Activated CD4-positive, alpha-beta T cell treated with anti-CD3 and anti-CD28 coated beads for 24 hours (primary cell): ENCODE measurements at regions not wholly inside any gene's neighbourhood (a gene's known extent, or its start where the extent isn't known, plus 50 kb on each side); places are given as distances from the start of the nearest gene placed in this dataset.
"Not testable (repeated sequence)": the region's sequence is repeated elsewhere in the genome, so short reads cannot be mapped to it uniquely, and the experiment has no call there.

Source experiments
- DNase-seq, 2 donors: peaks; one replicate each; pipeline ENCODE4 v3.0.0-alpha.2; 2020; ENCODE audit warnings: low read depth in 2 of 2

DNA sequence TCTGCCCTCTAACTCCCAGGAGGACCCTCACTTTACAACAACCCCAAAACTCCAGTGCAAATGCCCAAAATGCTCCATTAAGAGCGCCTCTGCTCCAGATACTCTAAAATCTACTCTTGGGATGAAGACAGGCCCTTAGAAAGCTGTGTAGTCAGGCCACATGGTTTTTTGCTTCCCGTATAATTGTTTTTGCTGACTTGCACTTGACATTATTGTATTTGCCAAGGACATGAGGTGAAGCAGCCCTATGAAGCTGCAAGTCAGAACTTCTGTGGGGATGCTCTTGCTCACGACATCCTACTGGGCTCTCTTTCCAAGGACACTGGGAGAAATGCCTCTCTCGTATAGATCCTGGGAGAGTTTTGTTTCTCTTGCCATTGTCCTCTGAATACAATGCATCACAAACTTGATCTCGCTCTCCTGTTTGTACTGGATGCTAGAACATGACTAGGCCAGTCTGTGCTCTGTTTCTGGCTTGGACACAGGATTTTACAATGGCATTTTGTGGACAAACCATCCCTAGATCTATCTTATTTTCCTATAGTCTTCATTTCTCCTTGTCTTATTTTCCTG lies 177.2 kb upstream of the DTNBP1 start:
- DNase-seq, result no peak

DNA sequence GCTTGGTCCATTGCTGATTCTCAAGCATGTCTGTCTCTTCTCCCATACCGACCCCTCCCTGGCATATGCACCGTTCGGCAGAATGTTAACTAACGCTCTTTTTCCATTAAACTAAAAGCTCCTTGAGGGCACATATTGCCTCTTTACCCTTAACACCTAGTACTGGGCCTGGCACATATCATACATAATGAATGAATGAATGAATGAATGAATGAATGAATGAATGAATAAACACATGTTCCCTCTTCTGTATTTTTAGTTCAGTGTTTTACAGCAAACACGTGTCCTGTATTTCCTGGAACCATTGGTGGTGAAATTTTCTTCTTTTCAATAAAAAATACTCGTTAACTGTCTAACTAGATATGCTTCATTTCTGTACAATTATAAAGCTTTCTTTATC lies 174.4 kb upstream of the DTNBP1 start:
- no peak for DNase-seq

DNA sequence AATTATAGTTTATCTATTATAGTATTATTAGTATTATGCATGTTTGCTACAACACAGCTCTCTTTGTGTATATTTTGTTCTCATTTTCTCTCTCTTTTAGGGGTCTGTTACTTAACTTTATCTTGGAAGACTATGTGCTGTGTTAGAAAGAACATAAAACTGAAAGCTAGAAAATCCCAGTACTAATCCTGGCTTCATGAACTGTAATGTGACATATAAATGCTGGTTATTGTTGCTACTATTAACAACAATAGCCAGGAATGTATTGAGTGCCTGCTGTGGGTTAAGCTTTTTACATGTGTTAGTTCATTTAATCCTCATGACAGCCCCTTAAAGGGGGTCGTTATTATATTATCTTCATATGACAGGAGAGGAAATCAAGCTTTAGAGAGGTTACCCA lies 170.0 kb upstream of the DTNBP1 start:
- DNase-seq, result no peak

DNA sequence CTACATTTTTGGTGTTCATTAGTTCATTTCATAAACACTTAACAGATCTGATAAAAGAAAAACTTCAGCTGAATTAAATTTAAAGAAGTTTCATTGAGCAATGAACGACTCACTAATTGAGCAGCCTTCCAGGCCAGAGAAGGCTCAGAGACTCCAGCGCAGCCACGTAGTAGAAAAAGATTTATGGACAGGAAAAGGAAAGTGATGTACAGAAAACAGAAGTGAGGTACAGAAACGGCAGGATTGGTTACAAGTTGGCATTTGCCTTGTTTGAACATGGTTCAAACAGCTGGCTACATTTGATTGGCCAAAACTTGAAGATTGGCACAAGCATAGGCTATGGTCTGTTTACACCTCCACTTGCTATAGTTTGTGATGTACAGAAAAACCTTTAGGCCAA lies 166.3 kb upstream of the DTNBP1 start:
- DNase-seq, result no peak

DNA sequence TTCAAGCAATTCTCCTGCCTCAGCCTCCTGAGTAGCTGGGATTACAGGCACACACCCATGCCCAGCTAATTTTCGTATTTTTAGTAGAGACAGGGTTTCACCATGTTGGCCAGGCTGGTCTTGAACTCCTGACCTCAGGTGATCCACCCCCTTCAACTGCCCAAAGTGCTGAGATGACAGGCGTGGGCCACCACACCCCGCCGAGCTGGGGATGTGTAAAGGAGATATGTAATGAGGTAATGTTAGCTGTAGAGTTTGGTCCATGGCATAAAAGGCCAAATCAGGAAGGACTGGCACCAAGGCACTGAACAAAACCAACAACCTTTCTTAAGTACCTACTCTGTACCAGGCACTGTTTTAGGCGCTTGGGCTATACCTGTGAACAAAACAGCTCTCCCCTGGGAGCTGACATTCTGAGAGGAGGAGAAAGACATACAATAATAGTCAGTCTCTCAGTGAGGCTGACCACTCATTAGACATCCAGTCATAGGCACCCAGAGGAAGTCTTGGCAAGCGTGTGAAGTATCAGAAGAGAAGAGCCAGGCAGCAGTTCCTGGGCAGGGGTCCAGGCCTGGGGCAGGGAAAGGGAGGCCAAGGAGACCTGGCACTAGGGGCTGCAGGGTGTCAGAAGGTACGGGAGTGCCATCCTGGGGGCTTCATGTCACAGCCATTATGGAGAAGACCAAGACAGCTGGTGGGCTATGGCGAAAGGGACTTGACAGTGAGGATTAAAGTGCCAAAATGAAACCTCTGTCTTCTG lies 164.8 kb upstream of the DTNBP1 start:
- DNase-seq, result no peak

DNA sequence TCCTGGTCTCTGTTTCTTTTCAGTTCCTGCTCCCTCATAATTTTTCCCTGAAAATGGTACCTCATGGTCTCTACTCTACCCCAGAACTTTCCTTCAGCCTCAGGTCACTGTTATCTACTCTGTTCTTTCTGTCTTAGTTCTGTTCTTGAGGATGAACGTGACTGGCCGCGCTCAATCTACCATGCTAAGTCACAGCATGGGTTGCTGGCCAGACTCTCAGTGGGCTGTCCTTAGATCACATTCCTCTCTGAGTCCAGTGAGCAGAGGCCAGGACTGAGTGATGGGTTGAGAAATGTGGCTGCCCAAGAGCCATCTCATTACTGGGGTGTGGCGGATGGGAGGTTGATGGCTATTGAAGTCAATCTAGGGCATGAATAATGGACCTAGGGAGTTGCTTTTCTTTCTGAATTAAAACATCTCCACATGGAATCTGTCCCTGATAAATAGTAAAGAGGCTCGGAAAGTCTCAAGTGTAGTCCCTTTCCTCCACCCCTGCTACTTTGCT lies 164.0 kb upstream of the DTNBP1 start:
- no peak for DNase-seq

DNA sequence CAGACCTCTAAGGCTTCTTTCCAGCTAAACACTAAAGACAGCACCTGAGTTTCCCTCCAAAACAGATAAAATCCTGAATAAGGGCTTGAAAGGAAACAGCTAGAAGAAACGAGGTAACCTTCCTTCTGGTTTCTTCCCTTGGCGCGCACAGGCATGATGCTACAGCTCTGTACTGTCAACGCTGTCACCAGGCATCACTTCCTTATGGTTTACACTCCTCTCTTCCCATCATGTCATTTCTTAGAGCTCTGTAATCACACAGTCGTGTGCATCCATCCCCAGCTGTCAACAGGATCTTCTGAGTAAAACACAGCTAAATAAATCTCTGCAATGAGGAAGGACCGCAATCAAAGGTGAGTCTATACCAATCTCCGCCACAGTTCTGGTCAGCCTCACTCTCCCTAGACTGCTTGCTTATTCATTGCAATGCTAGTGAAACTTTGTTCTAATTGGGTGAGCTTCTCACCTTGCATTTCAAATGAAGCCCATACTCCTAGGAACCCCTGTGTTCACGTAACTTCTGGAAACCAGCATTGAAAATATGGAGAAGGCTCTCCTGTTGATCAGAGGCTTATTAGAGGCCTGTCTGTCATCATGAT lies 162.6 kb upstream of the DTNBP1 start:
- no peak for DNase-seq

DNA sequence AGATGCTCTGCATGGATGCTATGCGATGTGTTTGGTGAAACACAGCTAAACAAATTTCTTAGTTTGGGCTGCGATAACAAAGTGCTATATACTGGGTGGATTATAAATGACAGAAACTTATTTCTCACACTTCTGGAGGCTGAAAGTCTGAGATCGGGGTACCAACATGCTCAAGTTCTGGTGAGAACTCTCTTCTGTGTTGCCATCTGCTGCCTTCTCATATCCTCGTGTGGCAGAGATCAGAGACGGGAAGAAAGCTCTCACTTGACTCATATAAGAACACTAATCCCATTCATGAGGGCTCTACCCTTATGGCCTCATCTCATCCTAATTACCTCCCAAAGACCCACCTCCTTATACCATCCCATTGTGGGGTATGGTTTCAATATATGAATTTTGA lies 162.0 kb upstream of the DTNBP1 start:
- no peak for DNase-seq

DNA sequence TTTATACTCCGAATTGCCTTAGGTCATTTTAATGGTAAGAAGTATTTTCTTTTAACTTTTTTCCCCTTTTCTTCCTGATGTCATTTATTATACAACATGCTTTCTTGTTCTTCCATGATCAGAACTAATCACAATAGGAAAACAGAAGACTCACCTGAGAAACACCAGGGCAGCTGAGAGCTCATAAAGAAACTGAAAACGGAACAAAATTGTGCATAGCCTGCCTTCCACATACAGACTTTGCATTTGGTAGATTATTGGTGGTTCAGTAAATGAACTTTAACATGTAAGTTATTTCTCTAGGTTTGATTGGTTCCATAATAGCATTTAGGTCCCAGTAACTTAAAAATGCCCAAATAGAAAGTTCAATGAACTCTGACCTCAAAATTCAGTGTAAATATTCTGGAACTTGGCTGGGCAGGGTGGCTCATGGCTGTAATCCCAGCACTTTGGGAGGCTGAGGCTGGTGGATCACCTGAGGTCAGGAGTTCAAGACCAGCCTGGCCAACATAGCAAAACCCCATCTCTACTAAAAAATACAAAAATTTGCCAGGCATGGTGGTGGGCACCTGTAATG lies 161.1 kb upstream of the DTNBP1 start:
- DNase-seq, result no peak

DNA sequence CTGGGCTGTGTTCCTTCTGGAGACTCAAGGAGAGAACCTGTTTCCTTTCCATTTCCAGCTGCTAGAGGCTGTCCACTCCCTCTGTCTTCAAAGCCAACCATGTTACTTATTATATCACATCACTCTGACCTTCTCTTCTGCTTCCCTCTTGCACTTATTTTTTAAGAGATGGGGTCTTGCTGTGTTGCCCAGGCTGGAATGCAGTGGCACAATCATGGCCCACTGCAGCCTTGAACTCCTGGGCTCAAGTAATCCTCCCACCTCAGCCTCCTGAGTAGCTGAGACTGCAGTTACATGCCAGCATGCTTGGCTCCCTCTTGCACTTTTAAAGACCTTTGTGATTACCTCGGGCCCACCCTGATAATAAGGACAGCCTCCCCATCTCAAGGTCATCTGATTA lies 160.0 kb upstream of the DTNBP1 start:
- DNase-seq, result no peak

DNA sequence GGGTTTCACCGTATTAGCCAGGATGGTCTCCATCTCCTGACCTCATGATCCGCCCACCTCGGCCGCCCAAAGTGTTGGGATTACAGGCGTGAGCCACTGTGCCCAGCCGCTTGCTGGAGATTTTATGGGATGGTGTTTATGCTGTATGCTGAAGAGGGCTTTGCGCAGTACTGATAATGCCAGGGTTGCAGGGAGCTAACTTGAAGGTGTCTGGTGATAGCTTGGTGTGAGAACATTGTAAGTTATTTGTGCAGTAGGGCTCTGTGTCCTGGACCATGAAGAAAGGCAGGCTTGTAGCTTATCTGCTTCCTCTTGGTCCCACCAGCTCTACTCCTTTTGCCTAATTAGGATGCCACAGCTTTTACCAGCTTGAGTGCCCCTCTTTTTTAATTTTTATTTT lies 157.0 kb upstream of the DTNBP1 start:
- DNase-seq, result no peak

DNA sequence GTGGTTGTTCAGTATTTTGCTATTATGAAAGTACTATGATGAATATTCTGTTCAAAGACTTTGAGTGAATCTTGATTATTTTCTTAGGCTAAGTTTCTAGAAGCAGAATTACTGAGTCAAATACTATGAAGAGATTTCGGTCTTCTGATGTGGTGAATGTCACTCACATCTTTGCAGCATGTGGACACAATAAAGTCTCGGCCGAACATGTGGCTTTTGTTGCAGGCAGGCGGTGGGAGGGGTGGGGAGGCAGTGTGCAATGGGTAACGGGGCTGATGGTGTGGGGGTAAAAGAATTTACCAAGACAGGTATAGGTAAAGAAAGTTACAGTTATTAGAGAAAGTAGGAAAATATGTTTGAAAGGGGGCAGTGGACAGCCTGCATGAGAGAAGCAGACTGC lies 156.4 kb upstream of the DTNBP1 start:
- DNase-seq, result no peak

DNA sequence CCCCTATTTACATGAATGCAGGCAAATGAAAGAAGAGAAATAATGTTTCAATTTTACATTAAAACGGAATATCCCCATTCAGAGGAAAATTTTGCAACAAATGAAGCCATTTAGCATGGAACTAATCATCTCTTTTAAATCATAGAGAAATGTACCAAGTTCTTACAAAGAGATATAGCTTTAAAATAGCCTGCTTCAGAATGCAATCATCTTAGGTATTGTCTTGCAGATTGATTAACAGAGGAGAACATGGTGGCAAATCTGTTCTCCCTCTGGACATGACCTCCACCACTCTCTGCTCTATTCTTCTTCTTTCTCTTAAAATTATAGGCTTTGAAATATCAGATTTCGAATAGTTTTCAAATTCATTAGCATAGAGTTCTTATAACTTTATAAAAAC lies 155.7 kb upstream of the DTNBP1 start:
- DNase-seq, result no peak

DNA sequence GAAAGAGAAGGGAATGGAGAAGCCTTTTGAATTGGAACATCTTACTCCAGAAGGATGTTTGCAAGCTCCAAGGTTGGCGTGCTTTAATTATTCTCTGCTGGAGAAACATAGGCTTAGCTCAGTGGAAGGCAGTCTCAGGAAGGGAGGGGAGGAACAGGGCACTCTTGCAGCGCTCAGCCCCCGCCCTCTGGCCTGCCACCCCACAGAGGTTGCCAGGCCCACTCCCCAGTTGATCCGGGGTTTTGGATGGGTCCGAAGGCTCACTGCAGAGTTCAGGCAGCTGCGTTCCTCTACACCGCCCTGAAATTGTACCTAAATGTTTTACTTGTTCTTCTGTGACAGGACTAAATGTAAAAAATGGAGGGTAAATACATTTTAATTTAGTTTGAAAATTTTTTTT lies 155.2 kb upstream of the DTNBP1 start:
- no peak for DNase-seq

DNA sequence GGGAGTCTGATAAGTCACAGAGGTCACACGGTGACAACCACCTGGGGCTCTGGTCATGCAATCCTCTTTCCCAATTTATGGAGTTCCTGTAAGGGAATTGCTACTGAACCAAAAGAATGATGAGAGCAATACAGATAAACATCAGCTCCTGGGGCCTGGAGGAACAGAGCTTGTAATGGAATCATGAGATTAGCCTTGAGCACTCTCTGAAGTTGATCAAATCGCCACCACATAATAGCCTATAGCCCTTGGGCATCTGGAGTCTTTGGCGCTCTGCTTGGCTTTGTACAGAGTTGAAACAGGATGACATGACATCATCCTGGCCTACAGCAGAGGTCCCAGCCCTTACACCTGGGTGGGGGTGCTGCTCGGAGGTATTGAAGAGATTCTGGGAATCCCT lies 154.3 kb upstream of the DTNBP1 start:
- no peak for DNase-seq

DNA sequence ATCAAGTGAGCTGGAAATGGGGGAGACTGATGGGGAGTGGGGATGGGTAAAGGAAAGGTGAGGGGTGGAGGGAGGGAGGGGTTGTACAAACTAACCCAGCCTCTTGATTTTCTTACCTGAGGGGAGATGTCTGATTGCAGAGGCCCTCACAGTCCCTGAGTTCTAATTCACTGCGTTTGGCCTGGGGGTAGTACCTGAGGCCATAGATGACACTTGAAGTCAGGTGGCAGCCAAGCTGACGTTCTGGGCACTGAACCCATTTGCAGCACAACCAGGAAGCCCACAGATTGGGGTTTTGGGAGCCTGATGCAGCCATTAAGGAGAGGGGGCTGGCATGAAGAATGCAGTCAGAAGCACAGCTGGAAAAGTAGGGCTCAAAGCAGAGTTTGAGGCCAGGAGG lies 153.8 kb upstream of the DTNBP1 start:
- no peak for DNase-seq

DNA sequence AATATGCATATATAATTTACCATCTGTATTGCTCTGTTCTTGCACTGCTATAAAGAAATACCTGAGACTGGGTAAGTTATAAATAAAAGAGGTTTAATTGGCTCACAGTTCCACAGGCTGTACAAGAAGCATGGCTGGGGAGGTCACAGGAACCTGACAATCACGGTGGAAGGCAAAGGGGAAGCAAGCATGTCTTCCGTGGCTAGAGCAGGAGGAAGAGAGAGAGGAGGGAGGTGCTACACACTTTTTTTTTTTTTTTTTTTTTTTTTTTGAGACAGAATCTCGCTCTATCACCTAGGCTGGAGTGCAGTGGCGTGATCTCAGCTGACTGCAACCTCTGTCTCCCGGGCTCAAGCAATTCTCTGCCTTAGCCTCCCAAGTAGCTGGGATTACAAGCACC lies 150.9 kb upstream of the DTNBP1 start:
- DNase-seq, result not testable (repeated sequence)

DNA sequence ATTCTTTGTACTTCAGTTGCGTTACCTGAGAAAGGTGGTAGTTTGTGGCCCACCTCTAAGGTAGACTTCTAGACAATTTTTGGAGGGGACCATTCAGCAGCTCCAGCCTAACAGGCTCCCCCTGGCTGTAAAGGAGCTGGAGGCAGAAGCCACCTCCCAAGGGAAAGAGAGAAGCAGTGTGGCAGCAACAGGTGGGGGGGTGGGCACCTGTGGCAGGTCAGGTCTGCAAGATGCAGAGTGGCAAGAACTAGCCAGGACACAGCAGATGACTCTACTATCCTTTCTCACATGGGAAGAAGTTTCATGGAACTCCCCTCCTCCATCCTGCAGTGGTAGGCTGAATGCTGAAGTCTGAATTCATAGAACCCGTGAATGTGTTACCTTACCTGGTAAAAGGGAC lies 148.3 kb upstream of the DTNBP1 start:
- no peak for DNase-seq

DNA sequence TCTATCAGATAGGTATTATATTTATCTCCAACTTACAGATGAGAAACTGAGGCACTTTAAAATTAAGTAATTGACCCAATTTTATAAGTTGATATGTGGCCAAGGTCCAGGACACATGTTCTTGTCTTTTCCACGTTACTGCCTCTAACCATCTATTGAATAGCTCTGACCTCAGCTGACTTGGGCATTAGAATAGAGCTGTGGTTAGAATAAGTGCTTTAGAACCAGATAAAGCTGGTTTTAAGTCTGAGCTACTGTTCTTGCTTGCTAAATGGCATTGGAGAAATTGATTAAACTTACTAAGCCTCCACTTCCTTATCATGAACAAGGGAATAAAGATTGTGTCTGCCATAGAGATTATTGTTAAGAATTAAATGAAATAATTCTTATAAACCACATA lies 147.8 kb upstream of the DTNBP1 start:
- DNase-seq, result no peak

DNA sequence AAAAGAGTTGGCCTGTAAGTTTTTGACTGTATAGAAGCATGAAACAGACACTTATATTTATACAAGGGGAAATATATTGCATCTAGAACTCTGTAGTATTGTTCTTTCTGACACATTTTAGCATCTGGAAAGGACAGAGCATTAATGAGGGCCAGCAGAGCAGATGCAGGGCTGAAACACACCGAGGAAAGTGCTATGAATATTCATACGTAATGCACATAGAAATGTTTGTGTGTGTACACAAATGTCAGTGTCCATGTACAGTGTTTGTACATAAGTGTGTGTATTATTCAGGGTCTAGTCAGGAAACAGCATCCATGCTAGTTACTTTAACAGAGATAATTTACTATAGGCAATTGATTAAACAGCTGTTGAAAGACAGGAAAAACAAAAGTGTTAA lies 146.5 kb upstream of the DTNBP1 start:
- no peak for DNase-seq

DNA sequence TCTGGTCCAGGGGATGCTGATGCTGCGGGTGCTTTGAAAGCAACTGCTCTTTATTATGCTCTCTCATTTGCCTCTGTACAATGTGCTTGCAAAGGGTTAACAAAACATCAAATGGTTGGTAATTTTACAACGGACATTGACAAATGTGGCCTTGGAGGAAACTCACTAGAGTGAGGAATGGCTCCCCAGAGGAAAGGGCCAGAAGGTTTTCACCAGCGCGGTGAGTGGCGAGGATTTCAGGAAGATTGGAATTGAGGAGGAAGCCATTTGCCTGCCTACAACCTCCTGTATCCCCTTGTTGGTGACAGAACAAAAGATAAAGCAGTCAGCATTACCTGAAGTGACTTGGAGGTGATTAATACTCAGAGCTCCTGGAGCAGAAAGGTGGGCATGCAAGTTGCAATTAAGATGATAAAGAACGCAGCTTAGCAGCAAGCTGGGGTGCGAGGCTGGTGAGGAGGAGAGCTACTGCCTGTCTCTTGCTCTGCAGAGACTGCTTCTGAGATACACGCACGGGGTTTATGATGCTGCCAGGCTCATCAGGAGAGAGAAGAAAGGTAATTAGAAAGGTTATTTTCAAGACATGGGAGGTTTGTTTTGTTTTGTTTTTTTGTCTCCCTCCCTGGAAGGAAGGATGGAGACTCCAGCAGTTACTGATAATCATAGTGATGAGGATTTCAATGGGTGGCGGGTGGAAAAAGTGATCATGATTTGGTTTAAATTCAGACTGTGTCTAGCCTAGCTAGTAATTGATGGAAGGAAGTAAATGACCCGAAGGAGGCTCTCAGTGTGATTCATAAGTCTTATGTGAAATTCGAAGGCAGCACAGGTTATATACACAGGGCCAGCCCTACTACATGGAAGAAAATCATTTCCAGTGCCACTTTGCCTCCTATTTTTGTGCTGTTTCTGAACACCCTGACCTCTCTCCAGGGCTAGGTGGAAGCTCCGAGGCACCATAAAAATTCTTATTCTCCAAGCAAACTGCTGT lies 141.6 kb upstream of the DTNBP1 start:
- DNase-seq, result no peak

DNA sequence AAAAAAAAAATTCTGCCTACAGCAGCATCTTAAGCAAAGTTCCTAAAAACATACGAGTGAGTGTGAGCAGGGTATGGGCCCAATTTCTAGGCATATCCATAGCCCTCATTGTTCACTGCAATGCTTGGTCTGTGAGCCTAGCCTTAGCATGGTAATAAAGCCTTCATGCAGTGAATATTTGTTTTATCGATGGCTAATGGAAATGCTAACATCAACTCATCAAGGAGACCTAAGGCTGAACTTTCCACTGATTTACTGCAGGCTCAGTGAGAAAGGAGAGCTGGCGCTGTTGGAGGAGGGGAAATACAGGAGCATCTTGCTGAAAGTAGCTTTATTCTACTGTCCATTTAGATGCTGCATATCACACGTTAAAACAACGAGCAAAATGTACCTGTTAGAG lies 139.6 kb upstream of the DTNBP1 start:
- DNase-seq, result no peak
